PFSK-1 (cell line): ENCODE measurements at regions not wholly inside any gene's neighbourhood (a gene's known extent, or its start where the extent isn't known, plus 50 kb on each side); places are given as distances from the start of the nearest gene placed in this dataset.

ENCODE experiments used
- FOXP2 ChIP-seq: optimal IDR thresholded peaks from 2 replicates; pipeline ENCODE3; 2011; ENCODE audit warnings: borderline replicate concordance, control low read depth, inconsistent platforms; ENCODE audit not compliant: insufficient read depth; ENCODE audit errors: extremely low read length, extremely low read depth
- POLR2AphosphoS5 ChIP-seq: IDR thresholded peaks from 2 replicates; pipeline ENCODE4 v1.6.1; 2012; ENCODE audit warnings: low read depth, mild to moderate bottlenecking, control low read depth, low read length, moderate library complexity
- REST ChIP-seq, 2 experiments: IDR thresholded peaks; 2 replicates each; pipeline versions ENCODE4 v1.6.1 to v1.8.0; 2011 to 2012; ENCODE audit warnings: low read depth in 2 of 2, low read length in 2 of 2, control low read depth in 1 of 2, inconsistent platforms in 1 of 2, mild to moderate bottlenecking in 1 of 2, moderate library complexity in 1 of 2; ENCODE audit not compliant: insufficient read depth in 1 of 2
- SIN3A ChIP-seq: IDR thresholded peaks from 2 replicates; pipeline ENCODE4 v1.6.1; 2012; ENCODE audit warnings: mild to moderate bottlenecking, low read length, moderate library complexity, borderline replicate concordance; ENCODE audit not compliant: insufficient read depth
- TAF1 ChIP-seq: IDR thresholded peaks from 2 replicates; pipeline ENCODE4 v1.6.1; 2012; ENCODE audit warnings: low read length, control low read depth, borderline replicate concordance; ENCODE audit not compliant: insufficient read depth

GRCh38 chr5:153360860-153361259, 129.6 kb upstream of the GRIA1 start:
- no peak for TF ChIP-seq SIN3A
- no peak for TF ChIP-seq POLR2AphosphoS5
- no peak for TF ChIP-seq REST (IDR thresholded peaks at IDR 0.05; ENCODE audit: insufficient read depth in 1 of 2, low read depth in 2 of 2, low read length in 2 of 2)
- TF ChIP-seq FOXP2, result no peak
- no peak for TF ChIP-seq TAF1

- TF ChIP-seq SIN3A, result no peak
- no peak for TF ChIP-seq REST (IDR thresholded peaks at IDR 0.05; ENCODE audit: insufficient read depth in 1 of 2, low read depth in 2 of 2, low read length in 2 of 2)
- no peak for TF ChIP-seq FOXP2
- TF ChIP-seq TAF1, result no peak
- no peak for TF ChIP-seq POLR2AphosphoS5
Observed at GRCh38 chr5:153361735-153362409, 128.6 kb upstream of the GRIA1 start.

GRCh38 chr5:153365547-153365946, 124.9 kb upstream of the GRIA1 start:
- TF ChIP-seq FOXP2 (no peak), SIN3A (no peak), TAF1 (no peak), REST (IDR thresholded peaks at IDR 0.05; ENCODE audit: insufficient read depth in 1 of 2, low read depth in 2 of 2, low read length in 2 of 2) (no peak), POLR2AphosphoS5 (no peak)

GRCh38 chr5:153367466-153367865, 123.0 kb upstream of the GRIA1 start:
- no peak for TF ChIP-seq FOXP2
- TF ChIP-seq REST (IDR thresholded peaks at IDR 0.05; ENCODE audit: insufficient read depth in 1 of 2, low read depth in 2 of 2, low read length in 2 of 2), result no peak
- TF ChIP-seq TAF1, result no peak
- no peak for TF ChIP-seq POLR2AphosphoS5
- TF ChIP-seq SIN3A, result no peak
